SKM-1 (cell line): ENCODE measurements at regions not wholly inside any gene's neighbourhood (a gene's known extent, or its start where the extent isn't known, plus 50 kb on each side); places are given as distances from the start of the nearest gene placed in this dataset.
"Not testable (repeated sequence)": the region's sequence is repeated elsewhere in the genome, so short reads cannot be mapped to it uniquely, and the experiment has no call there.

Source experiments
- DNase-seq: peaks from one replicate; lab custom pipeline; 2025; ENCODE audit not compliant: unreplicated experiment; lab: John Stamatoyannopoulos, UW

GRCh38 chr5:99471726-99472125 lies 542.9 kb upstream of the CHD1 start:
- DNase-seq = not testable (repeated sequence)

- DNase-seq = not testable (repeated sequence)
Observed at GRCh38 chr5:99471178-99471577, 542.4 kb upstream of the CHD1 start.

- not testable (repeated sequence) for DNase-seq
Observed at GRCh38 chr5:99470636-99471035, 541.8 kb upstream of the CHD1 start.

- DNase-seq = no peak
Observed at GRCh38 chr5:99460701-99461100, 531.9 kb upstream of the CHD1 start.

GRCh38 chr5:99453196-99453595 lies 524.4 kb upstream of the CHD1 start:
- DNase-seq = no peak

- DNase-seq = no peak
Observed at GRCh38 chr5:99449786-99450185, 521.0 kb upstream of the CHD1 start.

DNA sequence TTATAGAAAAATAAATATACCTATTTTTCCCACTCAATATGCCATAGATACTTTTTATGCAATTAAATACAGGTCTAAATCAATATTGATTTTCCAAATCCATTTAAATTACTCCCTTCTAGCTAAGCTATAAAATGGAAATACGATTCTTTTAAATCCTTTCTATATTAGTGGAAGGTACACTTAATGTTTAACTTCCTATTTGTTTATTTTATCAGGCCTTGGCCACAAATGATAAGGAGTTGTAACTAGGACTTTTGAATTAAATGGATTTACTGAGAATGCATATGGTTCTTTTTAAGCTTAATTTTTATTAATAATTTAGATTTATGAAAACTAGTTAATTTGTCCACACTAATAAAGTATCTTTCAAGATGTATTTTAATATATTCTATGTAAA lies 517.0 kb upstream of the CHD1 start:
- DNase-seq = no peak

DNA sequence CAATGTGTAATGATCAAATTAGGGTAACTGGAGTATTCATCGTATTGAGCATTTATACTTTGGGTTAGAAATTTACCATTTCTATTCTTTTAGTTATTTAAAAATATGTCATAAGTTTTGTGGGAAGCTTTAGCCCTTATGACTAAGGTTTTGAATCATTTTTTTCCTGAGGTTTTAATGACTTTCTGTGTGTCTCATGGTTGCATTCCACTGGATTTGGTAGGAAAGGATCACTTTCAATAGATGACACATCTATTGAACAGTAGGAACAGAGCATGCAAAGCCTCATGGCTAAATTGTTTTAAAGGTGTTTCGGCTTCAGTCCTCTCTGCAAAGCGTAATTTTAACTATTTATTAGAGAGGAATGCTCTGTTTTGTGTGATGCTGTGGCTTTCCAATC lies 512.4 kb upstream of the CHD1 start:
- DNase-seq = no peak

- DNase-seq = no peak
Observed at GRCh38 chr5:99438619-99439018, 509.8 kb upstream of the CHD1 start.

GRCh38 chr5:99437986-99438385 lies 509.2 kb upstream of the CHD1 start:
- DNase-seq = no peak

DNA sequence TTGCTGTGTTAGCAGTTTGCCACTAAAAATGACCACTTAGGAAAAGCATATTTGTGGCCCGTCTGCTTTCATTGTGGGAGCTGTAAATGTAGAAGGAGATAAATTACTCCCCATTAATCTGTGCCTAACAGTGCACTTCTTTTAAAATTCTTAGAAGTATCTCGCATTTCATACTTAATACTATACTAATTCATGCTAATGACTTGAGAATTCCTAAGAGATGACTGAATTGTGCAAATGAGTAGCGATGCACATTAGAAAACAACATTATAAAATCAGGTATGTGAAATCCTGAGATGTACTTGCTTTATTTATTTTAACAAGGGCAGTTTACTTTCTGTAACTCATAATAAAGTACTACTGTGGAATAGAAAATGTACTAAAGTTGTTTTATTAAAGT lies 494.6 kb upstream of the CHD1 start:
- DNase-seq = not testable (repeated sequence)

GRCh38 chr5:99418640-99419039 lies 489.8 kb upstream of the CHD1 start:
- DNase-seq = not testable (repeated sequence)

GRCh38 chr5:99410386-99410785 lies 481.6 kb upstream of the CHD1 start:
- DNase-seq = not testable (repeated sequence)

DNA sequence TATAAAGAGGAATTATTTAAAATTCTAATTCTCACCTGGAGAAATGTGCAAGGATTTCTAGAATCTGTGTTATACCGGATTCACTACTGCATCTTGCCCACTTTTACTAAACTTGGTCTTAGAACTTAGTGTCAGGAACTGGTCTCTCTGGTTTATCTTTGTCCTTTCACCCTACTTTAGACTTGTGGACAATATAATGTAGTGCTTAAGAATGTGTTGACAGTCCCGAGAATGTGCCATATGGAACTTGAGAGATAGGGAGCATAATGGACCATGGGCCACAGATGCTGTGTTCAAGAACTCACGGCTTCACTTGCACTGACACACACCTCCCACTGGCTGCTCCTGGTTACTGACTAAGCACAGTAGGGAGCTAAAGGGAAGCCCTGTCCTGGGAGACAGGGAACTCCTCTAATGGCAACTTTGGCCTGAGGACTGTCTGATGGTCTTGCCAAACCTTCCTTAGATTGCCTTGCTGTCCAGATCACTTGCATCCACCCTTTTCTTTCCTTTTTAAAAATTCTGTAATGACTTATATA lies 476.0 kb upstream of the CHD1 start:
- DNase-seq = not testable (repeated sequence)

DNA sequence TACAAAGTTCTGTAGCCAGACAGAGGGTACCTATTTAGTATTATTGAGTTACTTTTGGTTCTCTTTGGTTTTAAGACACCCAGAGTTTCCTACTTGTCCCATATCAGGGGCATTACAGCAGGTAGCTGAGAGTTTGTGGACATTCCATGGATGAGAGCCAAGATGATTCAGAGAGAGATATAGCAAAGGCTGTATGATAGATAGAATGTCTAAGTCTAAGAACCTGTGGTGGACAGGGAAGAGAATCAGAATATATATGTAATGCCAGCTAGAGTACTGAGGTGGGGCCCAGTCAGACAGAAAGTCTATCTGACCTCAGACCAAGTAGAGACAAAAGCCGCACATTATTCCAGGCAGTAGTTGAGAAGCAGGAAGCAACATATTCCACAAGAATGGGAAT lies 471.8 kb upstream of the CHD1 start:
- DNase-seq = not testable (repeated sequence)

- DNase-seq = no peak
Observed at GRCh38 chr5:99398976-99399375, 470.2 kb upstream of the CHD1 start.

DNA sequence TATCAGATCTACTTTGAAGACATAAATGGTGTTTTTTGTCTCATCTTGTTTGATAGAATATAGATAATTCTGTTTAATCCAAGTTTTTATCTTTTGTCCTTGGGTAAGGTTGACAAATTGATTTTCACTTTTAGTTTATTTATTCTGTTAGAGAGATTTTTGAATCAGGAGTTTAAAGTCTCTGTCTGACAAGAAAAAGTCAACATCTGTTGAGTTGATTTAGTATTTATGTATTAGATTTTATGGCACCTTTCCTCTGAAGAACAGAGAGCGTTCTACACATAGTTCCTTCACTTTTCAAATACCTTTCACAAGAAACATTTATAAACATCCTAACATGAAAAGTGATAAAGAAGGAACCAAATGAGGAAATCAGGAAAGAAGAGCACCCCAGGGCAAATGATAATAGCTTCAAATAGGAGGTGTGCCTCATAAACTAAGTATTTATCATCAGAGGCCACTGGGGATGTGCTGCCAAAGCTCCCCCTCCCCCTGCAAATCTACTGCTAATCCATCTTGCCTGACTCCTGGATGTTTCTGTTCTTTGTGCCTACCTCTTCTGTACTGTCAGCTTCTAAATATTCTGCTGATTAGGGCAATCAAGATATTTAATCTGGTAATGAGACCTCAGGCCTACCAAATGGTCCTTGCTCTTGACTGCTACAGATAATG lies 457.7 kb upstream of the CHD1 start:
- no peak for DNase-seq

DNA sequence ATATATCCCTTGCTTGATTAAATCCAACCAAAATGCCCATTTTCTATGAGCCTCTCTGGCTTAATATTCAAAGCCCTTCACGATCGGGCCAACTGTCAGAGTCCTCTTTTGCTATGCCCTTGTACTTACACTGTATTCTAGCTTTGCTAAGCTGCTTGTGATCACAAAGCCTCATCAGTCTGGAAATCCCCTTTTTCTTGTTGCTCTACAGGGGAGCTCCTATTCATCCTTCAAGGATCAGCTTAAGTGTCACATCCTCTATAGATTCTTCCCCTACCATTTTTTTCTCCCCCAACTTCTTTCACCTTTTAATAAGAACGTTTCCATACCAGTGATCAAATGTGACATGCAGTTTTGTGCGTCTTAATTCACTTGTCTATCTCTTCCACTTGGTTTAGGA lies 450.4 kb upstream of the CHD1 start:
- DNase-seq = no peak

DNA sequence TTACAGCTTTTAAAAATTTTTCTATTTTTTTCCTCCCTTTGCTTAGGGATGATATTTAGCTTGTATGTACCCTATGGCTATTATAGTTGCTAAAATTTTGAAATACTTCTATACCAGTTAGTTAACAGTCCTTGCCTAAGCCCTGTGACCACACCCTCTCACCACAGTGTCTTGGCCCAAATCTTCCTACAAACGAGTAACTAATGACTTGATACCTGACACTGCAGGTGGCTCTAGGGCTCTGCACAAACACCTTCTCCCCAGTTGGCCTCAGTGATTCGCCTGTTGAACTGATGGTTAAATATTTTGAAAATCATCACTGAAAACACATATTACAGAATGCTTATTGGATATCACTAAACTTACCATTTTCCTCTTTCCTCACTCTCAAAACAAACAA lies 449.6 kb upstream of the CHD1 start:
- DNase-seq = no peak

GRCh38 chr5:99369797-99370593 lies 441.2 kb upstream of the CHD1 start:
- no peak for DNase-seq

- DNase-seq = no peak
Observed at GRCh38 chr5:99368726-99369125, 439.9 kb upstream of the CHD1 start.

- DNase-seq = no peak
Observed at GRCh38 chr5:99355881-99356280, 427.1 kb upstream of the CHD1 start.
